ENCODE measurements at regions not wholly inside any gene's neighbourhood (a gene's known extent, or its start where the extent isn't known, plus 50 kb on each side); places are given as distances from the start of the nearest gene placed in this dataset.

DNA sequence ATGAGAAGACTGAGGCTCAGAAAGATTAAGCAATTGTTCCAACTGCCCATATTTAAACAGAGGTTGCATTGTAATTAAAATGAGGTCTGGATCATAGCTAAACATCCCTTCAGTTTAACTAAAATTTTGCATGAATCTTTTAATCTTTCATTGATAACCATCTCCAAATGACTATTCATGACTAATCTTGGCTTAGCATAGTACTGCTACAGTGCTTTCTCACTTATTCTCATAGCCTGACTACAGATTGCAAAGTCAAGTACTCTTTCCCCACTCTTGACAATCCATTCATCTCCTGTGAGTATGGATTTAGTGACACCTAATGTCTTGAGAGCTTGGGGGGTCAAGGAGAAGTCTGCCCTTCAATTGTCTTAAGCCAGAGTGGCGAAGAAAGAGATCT is 258.4 kb downstream of the RFC3 start:
- WGBS, 5 donors: 86 to 100% (median 90%) methylated on average over 1 of the region's 1 CpG

DNA sequence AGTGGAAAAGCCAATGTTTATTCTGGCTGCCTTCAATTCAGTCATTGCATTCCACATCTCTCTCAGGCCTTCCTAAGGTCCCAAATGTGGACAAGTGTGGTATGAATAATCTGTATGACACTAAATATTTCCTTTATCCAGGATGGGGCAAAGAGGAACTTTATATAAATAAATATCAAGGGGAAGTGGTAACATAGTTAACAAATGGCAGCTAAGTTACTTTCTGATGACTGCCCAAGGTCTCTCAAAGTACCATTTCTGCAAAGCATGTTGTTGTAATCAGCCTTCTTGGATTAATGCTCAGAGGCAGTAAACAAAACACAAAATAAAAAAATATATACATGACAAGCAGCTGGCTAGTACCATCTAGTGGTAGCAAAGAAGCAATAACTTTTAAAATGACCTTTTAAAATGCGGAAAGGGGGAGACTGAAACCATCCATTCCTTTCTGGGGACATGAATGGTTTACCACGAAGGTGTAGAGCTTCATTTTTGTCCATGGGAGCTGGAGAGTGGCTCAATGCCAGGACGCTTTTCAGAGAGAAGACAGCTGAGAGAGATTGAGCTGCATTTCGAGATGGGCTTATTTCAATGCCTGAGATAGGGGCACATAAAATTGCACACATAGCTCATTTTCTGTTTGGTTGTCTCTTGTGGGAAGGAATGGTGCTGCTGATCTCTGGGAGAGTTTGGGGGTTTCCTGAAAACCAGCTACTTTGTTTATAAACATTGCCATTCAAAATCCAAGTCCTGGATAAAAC is 259.2 kb downstream of the RFC3 start:
- Histone ChIP-seq H3K4me1 (peaks cover 0 to 5% (median 0%) of the 10 kb centered on the region in 6 donors), H3K36me3 (no peaks in the 10 kb centered on the region), H3K27me3 (replicated peaks in 1 of 7) (no peaks in the 10 kb centered on the region), H3K27ac (no peak overlapping the region), H3K4me3 (no peak overlapping the region), H3K9me3 (peaks cover 0 to 21% (median 11%) of the 10 kb centered on the region in 8 donors)
- DNase-seq: no peak
- intact Hi-C loops (cut with DNase I; ENCODE audit: low total_unique reads): no loop called here
- 27 to 44% (median 34%) methylated on average over 4 of the region's 4 CpGs for WGBS, 5 donors
- TF ChIP-seq, protein P1, sequence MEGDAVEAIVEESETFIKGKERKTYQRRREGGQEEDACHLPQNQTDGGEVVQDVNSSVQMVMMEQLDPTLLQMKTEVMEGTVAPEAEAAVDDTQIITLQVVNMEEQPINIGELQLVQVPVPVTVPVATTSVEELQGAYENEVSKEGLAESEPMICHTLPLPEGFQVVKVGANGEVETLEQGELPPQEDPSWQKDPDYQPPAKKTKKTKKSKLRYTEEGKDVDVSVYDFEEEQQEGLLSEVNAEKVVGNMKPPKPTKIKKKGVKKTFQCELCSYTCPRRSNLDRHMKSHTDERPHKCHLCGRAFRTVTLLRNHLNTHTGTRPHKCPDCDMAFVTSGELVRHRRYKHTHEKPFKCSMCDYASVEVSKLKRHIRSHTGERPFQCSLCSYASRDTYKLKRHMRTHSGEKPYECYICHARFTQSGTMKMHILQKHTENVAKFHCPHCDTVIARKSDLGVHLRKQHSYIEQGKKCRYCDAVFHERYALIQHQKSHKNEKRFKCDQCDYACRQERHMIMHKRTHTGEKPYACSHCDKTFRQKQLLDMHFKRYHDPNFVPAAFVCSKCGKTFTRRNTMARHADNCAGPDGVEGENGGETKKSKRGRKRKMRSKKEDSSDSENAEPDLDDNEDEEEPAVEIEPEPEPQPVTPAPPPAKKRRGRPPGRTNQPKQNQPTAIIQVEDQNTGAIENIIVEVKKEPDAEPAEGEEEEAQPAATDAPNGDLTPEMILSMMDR (IDR thresholded peaks at IDR 0.05 in 8 of 11, conservative IDR thresholded peaks at IDR 0.05 in 3 of 11): peak in 7 of 11 experiments; percentile 12 to 41 (median 29)
- no peak for TF ChIP-seq POLR2AphosphoS5 (IDR thresholded peaks at IDR 0.05)

More for the DNA sequence above, 258.4 kb downstream of the RFC3 start:
- TF ChIP-seq, protein P1 (IDR thresholded peaks at IDR 0.05 in 8 of 11, conservative IDR thresholded peaks at IDR 0.05 in 3 of 11): no peak
- TF ChIP-seq POLR2AphosphoS5 (IDR thresholded peaks at IDR 0.05): no peak
- no peak for TF ChIP-seq POLR2A (IDR thresholded peaks at IDR 0.05)
- no peak overlapping the region for H3K4me3 ChIP-seq
- intact Hi-C loops (cut with DNase I; ENCODE audit: low total_unique reads): no loop called here
- H3K9me3 ChIP-seq: peaks cover 0 to 21% (median 11%) of the 10 kb centered on the region in 8 donors
- no peak overlapping the region for H3K27ac ChIP-seq
- DNase-seq: no peak
- no peaks in the 10 kb centered on the region for H3K36me3 ChIP-seq
- peaks cover 0 to 5% (median 0%) of the 10 kb centered on the region in 6 donors for H3K4me1 ChIP-seq
- no peaks in the 10 kb centered on the region for H3K27me3 ChIP-seq (replicated peaks in 1 of 7)

DNA sequence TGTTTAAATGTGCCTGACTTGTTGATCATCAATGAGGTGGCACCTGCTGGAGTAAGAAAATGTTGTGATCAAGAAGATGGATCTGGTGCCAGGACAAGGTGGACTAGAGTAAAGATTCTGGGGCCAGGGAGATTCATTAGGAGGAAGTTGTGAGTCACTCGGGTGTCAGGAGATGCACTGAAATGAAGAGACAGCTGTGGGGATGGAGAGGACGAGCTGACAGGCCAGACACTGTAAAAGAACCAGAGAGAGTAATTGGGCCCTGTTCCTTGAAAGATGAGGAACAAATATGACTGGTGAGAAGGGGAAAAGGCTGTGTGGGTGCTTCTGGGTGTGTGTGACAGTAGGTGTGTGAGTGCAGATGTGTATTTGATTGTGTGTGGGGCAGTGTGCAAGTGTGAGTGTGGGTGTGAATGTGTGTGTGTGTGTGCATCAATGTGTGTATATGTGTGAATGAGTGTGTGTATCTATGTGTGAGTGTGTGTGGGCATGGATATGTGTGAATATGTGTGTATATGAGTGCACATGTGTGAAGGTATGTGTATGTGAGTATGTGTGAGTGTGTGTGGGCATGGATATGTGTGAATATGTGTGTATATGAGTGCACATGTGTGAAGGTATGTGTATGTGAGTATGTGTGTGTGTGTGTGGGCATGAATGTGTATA is 260.5 kb downstream of the RFC3 start:
- intact Hi-C loops (cut with DNase I; ENCODE audit: low total_unique reads): no loop called here
- WGBS, 5 donors: 55 to 70% (median 58%) methylated on average over 2 of the region's 2 CpGs
- no peak for TF ChIP-seq POLR2A (IDR thresholded peaks at IDR 0.05)
- TF ChIP-seq, protein P1 (IDR thresholded peaks at IDR 0.05 in 8 of 11, conservative IDR thresholded peaks at IDR 0.05 in 3 of 11): no peak
- no peak for TF ChIP-seq POLR2AphosphoS5 (IDR thresholded peaks at IDR 0.05)
- Histone ChIP-seq H3K4me3 (no peak overlapping the region), H3K27me3 (replicated peaks in 1 of 7) (no peaks in the 10 kb centered on the region), H3K4me1 (peaks cover 0 to 5% (median 0%) of the 10 kb centered on the region in 6 donors), H3K27ac (no peak overlapping the region), H3K36me3 (no peaks in the 10 kb centered on the region), H3K9me3 (peaks cover 0 to 20% (median 11%) of the 10 kb centered on the region in 8 donors)
- no peak for DNase-seq

DNA sequence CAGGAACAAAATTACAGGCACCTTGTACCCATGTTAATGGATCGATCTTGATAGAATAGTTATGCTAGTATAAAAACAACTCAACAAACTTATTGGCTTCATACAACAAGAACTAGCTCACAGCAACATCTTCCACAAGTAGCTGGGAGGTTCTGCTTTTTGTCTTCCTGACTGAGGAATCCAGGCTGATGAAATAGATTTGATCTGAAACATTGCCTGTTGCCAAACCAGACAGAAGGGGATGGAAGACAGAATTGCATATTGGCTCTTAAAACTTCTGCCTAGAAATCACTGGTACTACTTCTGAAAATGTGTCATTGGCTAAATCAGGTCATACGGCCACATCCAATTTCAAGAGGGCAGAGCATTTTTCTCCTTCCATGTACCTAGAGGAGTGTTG is 267.3 kb downstream of the RFC3 start:
- DNase-seq: no peak
- Histone ChIP-seq H3K9me3 (peaks cover 0 to 14% (median 9%) of the 10 kb centered on the region in 8 donors), H3K36me3 (no peaks in the 10 kb centered on the region), H3K4me1 (no peaks in the 10 kb centered on the region), H3K27me3 (replicated peaks in 1 of 7) (no peaks in the 10 kb centered on the region), H3K27ac (no peak overlapping the region), H3K4me3 (no peak overlapping the region)
- TF ChIP-seq, protein P1 (IDR thresholded peaks at IDR 0.05 in 8 of 11, conservative IDR thresholded peaks at IDR 0.05 in 3 of 11): no peak
- TF ChIP-seq POLR2A (IDR thresholded peaks at IDR 0.05) (no peak), POLR2AphosphoS5 (IDR thresholded peaks at IDR 0.05) (no peak)
- whole genome bisulfite sequencing, 5 donors: 88 to 98% (median 91%) methylated on average over 2 of the region's 2 CpGs
- intact Hi-C loops (cut with DNase I; ENCODE audit: low total_unique reads): no loop called here

Data from spleen (tissue), 11 donors.